ENCODE measurements at regions not wholly inside any gene's neighbourhood (a gene's known extent, or its start where the extent isn't known, plus 50 kb on each side); places are given as distances from the start of the nearest gene placed in this dataset.
A peak's percentile ranks its signal among the peaks of the same experiment; 100 is the strongest.

- TF ChIP-seq ZBTB33 (IDR thresholded peaks at IDR 0.05; ENCODE audit: borderline replicate concordance, low read depth) (no peak), SIN3A (IDR thresholded peaks at IDR 0.05; ENCODE audit: borderline replicate concordance, low read depth, low read length) (no peak), EP300 (IDR thresholded peaks at IDR 0.05; ENCODE audit: borderline replicate concordance in 1 of 2, low read depth in 1 of 2, low read length in 1 of 2) (peak; percentile 67 to 74; a peak in 3 of 4 replicates), MAX (IDR thresholded peaks at IDR 0.05; ENCODE audit: low read depth) (0 out of 2 replicates have a peak, but pooled peaks have one; percentile 9), POLR2AphosphoS5 (IDR thresholded peaks at IDR 0.05; ENCODE audit: low read depth, low read length) (peak; percentile 46; the same call in 1 of the 2 replicates), YY1 (IDR thresholded peaks at IDR 0.05; ENCODE audit: low read depth) (no peak), MEF2A (IDR thresholded peaks at IDR 0.05; ENCODE audit: borderline replicate concordance, low read depth) (no peak)
- TF ChIP-seq, protein P1, sequence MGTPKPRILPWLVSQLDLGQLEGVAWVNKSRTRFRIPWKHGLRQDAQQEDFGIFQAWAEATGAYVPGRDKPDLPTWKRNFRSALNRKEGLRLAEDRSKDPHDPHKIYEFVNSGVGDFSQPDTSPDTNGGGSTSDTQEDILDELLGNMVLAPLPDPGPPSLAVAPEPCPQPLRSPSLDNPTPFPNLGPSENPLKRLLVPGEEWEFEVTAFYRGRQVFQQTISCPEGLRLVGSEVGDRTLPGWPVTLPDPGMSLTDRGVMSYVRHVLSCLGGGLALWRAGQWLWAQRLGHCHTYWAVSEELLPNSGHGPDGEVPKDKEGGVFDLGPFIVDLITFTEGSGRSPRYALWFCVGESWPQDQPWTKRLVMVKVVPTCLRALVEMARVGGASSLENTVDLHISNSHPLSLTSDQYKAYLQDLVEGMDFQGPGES (IDR thresholded peaks at IDR 0.05; ENCODE audit: low read depth, low read length) = no peak
- TF ChIP-seq, protein P2, sequence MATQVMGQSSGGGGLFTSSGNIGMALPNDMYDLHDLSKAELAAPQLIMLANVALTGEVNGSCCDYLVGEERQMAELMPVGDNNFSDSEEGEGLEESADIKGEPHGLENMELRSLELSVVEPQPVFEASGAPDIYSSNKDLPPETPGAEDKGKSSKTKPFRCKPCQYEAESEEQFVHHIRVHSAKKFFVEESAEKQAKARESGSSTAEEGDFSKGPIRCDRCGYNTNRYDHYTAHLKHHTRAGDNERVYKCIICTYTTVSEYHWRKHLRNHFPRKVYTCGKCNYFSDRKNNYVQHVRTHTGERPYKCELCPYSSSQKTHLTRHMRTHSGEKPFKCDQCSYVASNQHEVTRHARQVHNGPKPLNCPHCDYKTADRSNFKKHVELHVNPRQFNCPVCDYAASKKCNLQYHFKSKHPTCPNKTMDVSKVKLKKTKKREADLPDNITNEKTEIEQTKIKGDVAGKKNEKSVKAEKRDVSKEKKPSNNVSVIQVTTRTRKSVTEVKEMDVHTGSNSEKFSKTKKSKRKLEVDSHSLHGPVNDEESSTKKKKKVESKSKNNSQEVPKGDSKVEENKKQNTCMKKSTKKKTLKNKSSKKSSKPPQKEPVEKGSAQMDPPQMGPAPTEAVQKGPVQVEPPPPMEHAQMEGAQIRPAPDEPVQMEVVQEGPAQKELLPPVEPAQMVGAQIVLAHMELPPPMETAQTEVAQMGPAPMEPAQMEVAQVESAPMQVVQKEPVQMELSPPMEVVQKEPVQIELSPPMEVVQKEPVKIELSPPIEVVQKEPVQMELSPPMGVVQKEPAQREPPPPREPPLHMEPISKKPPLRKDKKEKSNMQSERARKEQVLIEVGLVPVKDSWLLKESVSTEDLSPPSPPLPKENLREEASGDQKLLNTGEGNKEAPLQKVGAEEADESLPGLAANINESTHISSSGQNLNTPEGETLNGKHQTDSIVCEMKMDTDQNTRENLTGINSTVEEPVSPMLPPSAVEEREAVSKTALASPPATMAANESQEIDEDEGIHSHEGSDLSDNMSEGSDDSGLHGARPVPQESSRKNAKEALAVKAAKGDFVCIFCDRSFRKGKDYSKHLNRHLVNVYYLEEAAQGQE (IDR thresholded peaks at IDR 0.05; ENCODE audit: low read depth, low read length) = no peak
Measured at GRCh38 chr16:49021136-49021535, 260.5 kb downstream of the CBLN1 start (continued).

DNA sequence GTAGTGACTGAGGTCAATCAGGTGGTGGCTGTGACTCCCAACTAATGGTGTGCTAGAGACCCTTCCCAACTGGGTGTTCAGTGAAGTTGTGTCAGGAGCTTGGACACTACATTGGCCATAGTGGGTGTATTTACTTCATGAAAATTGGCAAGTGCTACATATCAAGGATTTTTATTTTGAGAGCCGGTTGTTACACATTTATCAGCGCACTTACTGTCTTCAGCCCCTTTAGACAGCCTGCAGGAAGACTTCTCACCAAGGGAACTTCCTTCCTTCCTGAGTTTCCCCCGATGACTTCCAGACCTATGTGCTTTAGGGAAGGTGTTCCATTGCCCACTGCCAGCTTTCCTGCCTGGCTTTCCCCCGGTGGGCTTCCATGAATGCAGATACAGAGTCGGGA lies 261.2 kb downstream of the CBLN1 start:
- Histone ChIP-seq H4K20me1 (ENCODE audit: insufficient read depth) (no peaks in the 10 kb centered on the region), H2AFZ (ENCODE audit: low read depth) (no peak overlapping the region; the same call in 1 of the 2 replicates), H3K36me3 (replicated peaks in 1 of 2; ENCODE audit: control insufficient read depth in 1 of 2, insufficient read depth in 2 of 2, low read length in 1 of 2) (no peaks in the 10 kb centered on the region), H3K4me3 (ENCODE audit: low read depth in 2 of 2, low read length in 1 of 2) (no peak overlapping the region), H3F3A (replicated peaks; ENCODE audit: insufficient read depth) (no peaks in the 10 kb centered on the region), H3K9me2 (no peaks in the 10 kb centered on the region), H3K27ac (ENCODE audit: low read depth in 2 of 2, low read length in 1 of 2) (no peak overlapping the region), H3K4me2 (peak overlapping the region; percentile 31), H3K27me3 (ENCODE audit: insufficient read depth) (no peaks in the 10 kb centered on the region), H3K9ac (no peak overlapping the region), H3K4me1 (ENCODE audit: control insufficient read depth in 1 of 2, insufficient read depth in 2 of 2, low read depth in 1 of 2, low read length in 1 of 2) (peaks cover 0 to 33% of the 10 kb centered on the region in 2 experiments; a peak in 2 of 4 replicates), H3K79me2 (ENCODE audit: insufficient read depth) (no peaks in the 10 kb centered on the region), H3K9me3 (no peaks in the 10 kb centered on the region)
- DNase-seq = no peak
- ChIA-PET POLR2A (no interaction called here), CTCF (no interaction called here)
- no peak for TF ChIP-seq FOXJ3 (CRISPR knock-in tag; IDR thresholded peaks at IDR 0.05)
- TF ChIP-seq, protein P3, sequence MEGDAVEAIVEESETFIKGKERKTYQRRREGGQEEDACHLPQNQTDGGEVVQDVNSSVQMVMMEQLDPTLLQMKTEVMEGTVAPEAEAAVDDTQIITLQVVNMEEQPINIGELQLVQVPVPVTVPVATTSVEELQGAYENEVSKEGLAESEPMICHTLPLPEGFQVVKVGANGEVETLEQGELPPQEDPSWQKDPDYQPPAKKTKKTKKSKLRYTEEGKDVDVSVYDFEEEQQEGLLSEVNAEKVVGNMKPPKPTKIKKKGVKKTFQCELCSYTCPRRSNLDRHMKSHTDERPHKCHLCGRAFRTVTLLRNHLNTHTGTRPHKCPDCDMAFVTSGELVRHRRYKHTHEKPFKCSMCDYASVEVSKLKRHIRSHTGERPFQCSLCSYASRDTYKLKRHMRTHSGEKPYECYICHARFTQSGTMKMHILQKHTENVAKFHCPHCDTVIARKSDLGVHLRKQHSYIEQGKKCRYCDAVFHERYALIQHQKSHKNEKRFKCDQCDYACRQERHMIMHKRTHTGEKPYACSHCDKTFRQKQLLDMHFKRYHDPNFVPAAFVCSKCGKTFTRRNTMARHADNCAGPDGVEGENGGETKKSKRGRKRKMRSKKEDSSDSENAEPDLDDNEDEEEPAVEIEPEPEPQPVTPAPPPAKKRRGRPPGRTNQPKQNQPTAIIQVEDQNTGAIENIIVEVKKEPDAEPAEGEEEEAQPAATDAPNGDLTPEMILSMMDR (IDR thresholded peaks at IDR 0.05) = no peak
- no peak for TF ChIP-seq NRF1 (IDR thresholded peaks at IDR 0.05; ENCODE audit: low read depth, low read length)
- no peak for TF ChIP-seq MEF2A (IDR thresholded peaks at IDR 0.05; ENCODE audit: borderline replicate concordance, low read depth)
- TF ChIP-seq FOXM1 (IDR thresholded peaks at IDR 0.05; ENCODE audit: low read depth) = no peak
- TF ChIP-seq, protein P4, sequence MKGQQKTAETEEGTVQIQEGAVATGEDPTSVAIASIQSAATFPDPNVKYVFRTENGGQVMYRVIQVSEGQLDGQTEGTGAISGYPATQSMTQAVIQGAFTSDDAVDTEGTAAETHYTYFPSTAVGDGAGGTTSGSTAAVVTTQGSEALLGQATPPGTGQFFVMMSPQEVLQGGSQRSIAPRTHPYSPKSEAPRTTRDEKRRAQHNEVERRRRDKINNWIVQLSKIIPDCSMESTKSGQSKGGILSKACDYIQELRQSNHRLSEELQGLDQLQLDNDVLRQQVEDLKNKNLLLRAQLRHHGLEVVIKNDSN (IDR thresholded peaks at IDR 0.05; ENCODE audit: borderline replicate concordance, low read depth) = no peak
- TF ChIP-seq POLR2AphosphoS5 (IDR thresholded peaks at IDR 0.05; ENCODE audit: low read depth, low read length) = no peak
- TF ChIP-seq GABPA (IDR thresholded peaks at IDR 0.05; ENCODE audit: low read depth) = no peak
- TF ChIP-seq ELF1 (IDR thresholded peaks at IDR 0.05) = no peak
- no peak for TF ChIP-seq RFX5 (IDR thresholded peaks at IDR 0.05; ENCODE audit: low read length)
- TF ChIP-seq TEAD4 (IDR thresholded peaks at IDR 0.05; ENCODE audit: borderline replicate concordance, insufficient read depth) = no peak
- WGBS (ENCODE audit: low lambda C conversion rate) = 22% methylated on average over 5 of the region's 5 CpGs
